ENCODE measurements at regions not wholly inside any gene's neighbourhood (a gene's known extent, or its start where the extent isn't known, plus 50 kb on each side); places are given as distances from the start of the nearest gene placed in this dataset.

DNA sequence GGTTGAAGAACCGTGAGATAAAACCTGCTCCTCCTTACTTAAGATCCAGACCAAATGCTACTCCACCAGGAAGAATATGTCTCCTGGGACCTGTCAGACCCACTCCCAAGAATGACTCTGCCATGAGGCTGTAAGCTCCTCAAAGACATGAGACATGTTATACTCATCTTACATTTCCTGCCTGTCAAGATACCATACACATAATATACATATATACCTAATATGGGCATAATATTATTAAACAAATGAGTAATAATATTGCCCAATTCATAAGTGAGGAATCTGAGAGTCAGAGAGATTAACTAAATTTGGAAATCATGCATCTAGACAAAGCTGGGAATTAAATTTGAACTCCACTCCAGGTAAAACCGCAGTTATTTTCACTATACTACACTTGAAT lies 634.9 kb downstream of the LMO4 start:
- Histone ChIP-seq H3K36me3 (replicated peaks in 1 of 2; ENCODE audit: control insufficient read depth in 1 of 2, insufficient read depth in 2 of 2, low read length in 2 of 2) (no peaks in the 10 kb centered on the region), H3K9ac (ENCODE audit: insufficient read depth, low read length, poor library complexity, severe bottlenecking) (no peak overlapping the region), H3K27ac (ENCODE audit: low read depth in 1 of 2, low read length in 2 of 2) (no peak overlapping the region), H3K4me3 (replicated peaks in 1 of 3; ENCODE audit: low read depth in 2 of 3, low read length in 3 of 3) (no peak overlapping the region), H3K9me3 (replicated peaks in 1 of 2; ENCODE audit: control insufficient read depth in 1 of 2, insufficient read depth in 1 of 2, low read length in 2 of 2) (no peaks in the 10 kb centered on the region), H3K4me2 (replicated peaks; ENCODE audit: extremely low read depth, low read length, poor library complexity, severe bottlenecking) (no peak overlapping the region), H3K79me2 (ENCODE audit: insufficient read depth, low read length) (no peaks in the 10 kb centered on the region), H3K27me3 (ENCODE audit: control insufficient read depth in 2 of 2, insufficient read depth in 2 of 2, low read length in 2 of 2) (no peaks in the 10 kb centered on the region), H2AFZ (ENCODE audit: insufficient read depth, low read depth, low read length, poor library complexity, severe bottlenecking) (no peak overlapping the region), H4K20me1 (ENCODE audit: insufficient read depth, low read length) (no peaks in the 10 kb centered on the region), H3K4me1 (ENCODE audit: control insufficient read depth in 1 of 2, insufficient read depth in 2 of 2, low read length in 2 of 2) (peaks cover 0 to 4% of the 10 kb centered on the region in 2 donors)
- intact Hi-C loops (cut with micrococcal nuclease), result no loop called here
- no CpG with 5 or more reads among the region's 2 CpGs for WGBS (ENCODE audit: insufficient coverage)
- DNase-seq, result no peak
- Mint-ChIP-seq H3K27me3 (ENCODE audit: low read depth in 3 of 3) (no peaks in the 10 kb centered on the region), H3K4me3 (no peak overlapping the region), H3K9me3 (no peaks in the 10 kb centered on the region), H3K4me1 (peaks cover 5% of the 10 kb centered on the region), H3K36me3 (no peaks in the 10 kb centered on the region), H3K27ac (peak overlapping the region in 1 of 7 donors; percentile 41)
- TF ChIP-seq, protein P1, sequence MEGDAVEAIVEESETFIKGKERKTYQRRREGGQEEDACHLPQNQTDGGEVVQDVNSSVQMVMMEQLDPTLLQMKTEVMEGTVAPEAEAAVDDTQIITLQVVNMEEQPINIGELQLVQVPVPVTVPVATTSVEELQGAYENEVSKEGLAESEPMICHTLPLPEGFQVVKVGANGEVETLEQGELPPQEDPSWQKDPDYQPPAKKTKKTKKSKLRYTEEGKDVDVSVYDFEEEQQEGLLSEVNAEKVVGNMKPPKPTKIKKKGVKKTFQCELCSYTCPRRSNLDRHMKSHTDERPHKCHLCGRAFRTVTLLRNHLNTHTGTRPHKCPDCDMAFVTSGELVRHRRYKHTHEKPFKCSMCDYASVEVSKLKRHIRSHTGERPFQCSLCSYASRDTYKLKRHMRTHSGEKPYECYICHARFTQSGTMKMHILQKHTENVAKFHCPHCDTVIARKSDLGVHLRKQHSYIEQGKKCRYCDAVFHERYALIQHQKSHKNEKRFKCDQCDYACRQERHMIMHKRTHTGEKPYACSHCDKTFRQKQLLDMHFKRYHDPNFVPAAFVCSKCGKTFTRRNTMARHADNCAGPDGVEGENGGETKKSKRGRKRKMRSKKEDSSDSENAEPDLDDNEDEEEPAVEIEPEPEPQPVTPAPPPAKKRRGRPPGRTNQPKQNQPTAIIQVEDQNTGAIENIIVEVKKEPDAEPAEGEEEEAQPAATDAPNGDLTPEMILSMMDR (IDR thresholded peaks at IDR 0.05), result no peak

DNA sequence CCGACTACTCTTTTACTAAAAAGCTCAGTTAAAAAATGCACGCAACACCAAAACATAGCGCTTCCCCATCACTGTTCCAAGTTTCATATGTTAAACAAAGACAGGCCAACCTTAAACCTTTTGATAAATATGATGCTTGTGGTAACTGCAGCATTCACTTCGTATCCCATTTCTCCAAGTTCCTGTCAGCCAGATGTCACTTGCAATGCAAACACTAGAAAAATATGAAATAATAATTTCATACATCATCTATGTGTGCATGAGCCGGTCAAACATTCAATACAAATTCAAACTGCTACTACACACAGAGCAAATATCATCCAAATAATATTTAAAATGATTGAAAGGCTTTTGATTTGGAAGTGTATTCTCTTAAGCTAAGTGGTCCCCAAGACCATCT lies 636.5 kb downstream of the LMO4 start:
- Histone ChIP-seq H3K27ac (ENCODE audit: low read depth in 1 of 2, low read length in 2 of 2) (no peak overlapping the region), H3K4me2 (replicated peaks; ENCODE audit: extremely low read depth, low read length, poor library complexity, severe bottlenecking) (no peak overlapping the region), H3K9me3 (replicated peaks in 1 of 2; ENCODE audit: control insufficient read depth in 1 of 2, insufficient read depth in 1 of 2, low read length in 2 of 2) (no peaks in the 10 kb centered on the region), H3K27me3 (ENCODE audit: control insufficient read depth in 2 of 2, insufficient read depth in 2 of 2, low read length in 2 of 2) (no peaks in the 10 kb centered on the region), H3K36me3 (replicated peaks in 1 of 2; ENCODE audit: control insufficient read depth in 1 of 2, insufficient read depth in 2 of 2, low read length in 2 of 2) (no peaks in the 10 kb centered on the region), H3K4me3 (replicated peaks in 1 of 3; ENCODE audit: low read depth in 2 of 3, low read length in 3 of 3) (no peak overlapping the region), H3K9ac (ENCODE audit: insufficient read depth, low read length, poor library complexity, severe bottlenecking) (no peak overlapping the region), H2AFZ (ENCODE audit: insufficient read depth, low read depth, low read length, poor library complexity, severe bottlenecking) (no peak overlapping the region), H3K79me2 (ENCODE audit: insufficient read depth, low read length) (no peaks in the 10 kb centered on the region), H3K4me1 (ENCODE audit: control insufficient read depth in 1 of 2, insufficient read depth in 2 of 2, low read length in 2 of 2) (peaks cover 0 to 4% of the 10 kb centered on the region in 2 donors), H4K20me1 (ENCODE audit: insufficient read depth, low read length) (no peaks in the 10 kb centered on the region)
- H3K9me3 Mint-ChIP-seq, result no peaks in the 10 kb centered on the region
- H3K27me3 Mint-ChIP-seq (ENCODE audit: low read depth in 3 of 3), result no peaks in the 10 kb centered on the region
- no CpG with 5 or more reads among the region's 5 CpGs for WGBS (ENCODE audit: insufficient coverage)
- no peak overlapping the region for H3K27ac Mint-ChIP-seq
- TF ChIP-seq, protein P1 (IDR thresholded peaks at IDR 0.05), result no peak
- no peak for DNase-seq
- intact Hi-C loops (cut with micrococcal nuclease), result no loop called here
- H3K4me1 Mint-ChIP-seq, result peaks cover 5% of the 10 kb centered on the region
- H3K4me3 Mint-ChIP-seq, result no peak overlapping the region
- no peaks in the 10 kb centered on the region for H3K36me3 Mint-ChIP-seq

Measured in CD14-positive monocyte (primary cell).